Stomach (tissue), 4 donors: ENCODE measurements at regions not wholly inside any gene's neighbourhood (a gene's known extent, or its start where the extent isn't known, plus 50 kb on each side); places are given as distances from the start of the nearest gene placed in this dataset.
"Not testable (repeated sequence)": the region's sequence is repeated elsewhere in the genome, so short reads cannot be mapped to it uniquely, and the experiment has no call there.

ENCODE experiments used
- CTCF ChIP-seq, 7 experiments: fragments of 450-650 bp in 4 of 7; fragments of 200-600 bp in 3 of 7; sonication (generic) in 3 of 7; IDR thresholded peaks; one replicate each; pipeline ENCODE4 v1.5.1; 2016 to 2019; ENCODE audit warnings: antibody characterized with exemption in 7 of 7, control low read depth in 2 of 7, mild to moderate bottlenecking in 1 of 7
- EP300 ChIP-seq: sonication (generic); formaldehyde crosslinking; IDR thresholded peaks from one replicate; pipeline ENCODE4 v1.6.1; 2017; ENCODE audit warnings: antibody characterized with exemption
- POLR2A ChIP-seq, 4 donors: fragments of 450-650 bp; IDR thresholded peaks; one replicate each; pipeline ENCODE4 v1.6.1; 2016; ENCODE audit warnings: antibody characterized with exemption in 4 of 4, control low read depth in 2 of 4, mild to moderate bottlenecking in 1 of 4, moderate library complexity in 1 of 4
- POLR2AphosphoS5 ChIP-seq, 3 donors: sonication (generic); formaldehyde crosslinking; IDR thresholded peaks; one replicate each; pipeline ENCODE4 v1.6.1; 2016; ENCODE audit warnings: antibody characterized with exemption in 3 of 3

- not testable (repeated sequence) for TF ChIP-seq EP300; CTCF (IDR thresholded peaks at IDR 0.05); POLR2AphosphoS5 (IDR thresholded peaks at IDR 0.05); POLR2A (IDR thresholded peaks at IDR 0.05)
Observed at GRCh38 chr5:125253634-125254033, 507.2 kb upstream of the ZNF608 start.
